HepG2 (cell line): ENCODE measurements at regions not wholly inside any gene's neighbourhood (a gene's known extent, or its start where the extent isn't known, plus 50 kb on each side); places are given as distances from the start of the nearest gene placed in this dataset.

ENCODE experiments used
- ATAC-seq: fragments of 200-7000 bp; cut with Tn5 transposase; 3 replicates; pipeline ENCODE4 v1.9.1; 2020; ENCODE audit warnings: mild to moderate bottlenecking, moderate library complexity
- BruUV-seq: library from RNA; stranded (reverse); fragments of 400-500 nt; replicated peaks from 2 replicates; lab custom pipeline; 2021; lab: Mats Ljungman, UMichigan
- CTCF ChIA-PET: fragments of 300-600 bp; formaldehyde crosslinking; extraction: SDS; loops from one replicate; lab custom pipeline; 2021; ENCODE audit warnings: low total read pairs, inconsistent platforms, low intra/inter-chr PET ratio; lab: Yijun Ruan, JAX
- POLR2A ChIA-PET: fragments of 350-600 bp; sonication (Branson Sonifier 250); formaldehyde crosslinking; loops from one replicate; lab custom pipeline; 2020; ENCODE audit warnings: antibody characterized with exemption, inconsistent platforms; lab: Yijun Ruan, JAX
- DNase-seq: peaks from one replicate; pipeline ENCODE4 v3.0.0-alpha.2; 2015; ENCODE audit warnings: low spot score
- FAIRE-seq: peaks from 3 replicates; lab custom pipeline; 2011; peaks lifted over from hg19 to GRCh38; lab: Jason Lieb, UNC
- H2AFZ ChIP-seq: one replicate; pipeline ENCODE4 v1.6.1; 2011; ENCODE audit warnings: low read length, inconsistent platforms
- H3K27ac ChIP-seq: fragments of 300-600 bp; 3 replicates; pipeline ENCODE4 v1.8.0; 2011; ENCODE audit warnings: mixed run types, mild to moderate bottlenecking, mixed read lengths, low read length, inconsistent platforms; ENCODE audit not compliant: insufficient read depth; ENCODE audit errors: extremely low read length
- H3K27me3 ChIP-seq, 2 experiments: fragments of 200-600 bp in 1 of 2; 2 replicates in 1 of 2; 3 replicates in 1 of 2; pipeline versions ENCODE4 v1.6.0 to v1.8.0; 2011; ENCODE audit warnings: low read length in 2 of 2, mild to moderate bottlenecking in 2 of 2, moderate library complexity in 2 of 2, inconsistent platforms in 1 of 2; ENCODE audit not compliant: insufficient read depth in 2 of 2, control insufficient read depth in 1 of 2
- H3K36me3 ChIP-seq, 2 experiments: fragments of 200-600 bp in 1 of 2; replicated peaks in 1 of 2; 2 replicates in 1 of 2; 3 replicates in 1 of 2; pipeline versions ENCODE4 v1.5.1 to v1.8.0; 2011; ENCODE audit warnings: low read length in 2 of 2, inconsistent platforms in 1 of 2; ENCODE audit not compliant: insufficient read depth in 2 of 2, control insufficient read depth in 1 of 2
- H3K4me1 ChIP-seq: 2 replicates; pipeline ENCODE4 v1.5.1; 2012; ENCODE audit warnings: low read length, inconsistent platforms; ENCODE audit not compliant: insufficient read depth
- H3K4me2 ChIP-seq: 2 replicates; pipeline ENCODE4 v1.6.0; 2011; ENCODE audit warnings: low read depth, low read length, inconsistent platforms
- H3K4me3 ChIP-seq, 3 experiments: fragments of 200-600 bp in 1 of 3; sonication (generic), shearing (Covaris generic) in 1 of 3; replicated peaks in 1 of 3; 2 replicates each; pipeline ENCODE4 v1.5.1; 2011 to 2016; ENCODE audit warnings: low read length in 3 of 3, inconsistent platforms in 2 of 3, low read depth in 2 of 3, mild to moderate bottlenecking in 2 of 3, control low read depth in 1 of 3, mixed read lengths in 1 of 3; ENCODE audit not compliant: insufficient read depth in 1 of 3
- H3K79me2 ChIP-seq: one replicate; pipeline ENCODE4 v1.6.1; 2011; ENCODE audit warnings: low read length, inconsistent platforms; ENCODE audit not compliant: insufficient read depth
- H3K9ac ChIP-seq: 2 replicates; pipeline ENCODE4 v1.6.0; 2011; ENCODE audit warnings: mild to moderate bottlenecking, low read depth, low read length, inconsistent platforms; ENCODE audit not compliant: insufficient read depth
- H3K9me3 ChIP-seq: 2 replicates; pipeline ENCODE4 v1.5.1; 2012; ENCODE audit warnings: mild to moderate bottlenecking, low read length
- H4K20me1 ChIP-seq: 2 replicates; pipeline ENCODE4 v1.6.0; 2011; ENCODE audit warnings: inconsistent platforms, mild to moderate bottlenecking, low read length, moderate library complexity; ENCODE audit not compliant: insufficient read depth
- CCAR2 ChIP-seq: fragments of 200-400 bp; formaldehyde crosslinking; optimal IDR thresholded peaks from 2 replicates; pipeline ENCODE3; 2018; ENCODE audit warnings: low read depth, mild to moderate bottlenecking, low read length, moderate library complexity
- GFI1 ChIP-seq: sonication (generic); formaldehyde crosslinking; IDR thresholded peaks from 2 replicates; pipeline ENCODE4 v1.5.0; 2020; ENCODE audit warnings: missing genetic modification reagents, mild to moderate bottlenecking, borderline replicate concordance
- ISX ChIP-seq: sonication (generic); formaldehyde crosslinking; conservative IDR thresholded peaks from 2 replicates; pipeline ENCODE4 v1.5.0; 2020; ENCODE audit warnings: missing genetic modification reagents
- SIX1 ChIP-seq: sonication (generic); formaldehyde crosslinking; IDR thresholded peaks from 2 replicates; pipeline ENCODE4 v1.4.0; 2020; ENCODE audit warnings: missing genetic modification reagents, borderline replicate concordance
- SMYD3 ChIP-seq: sonication (generic); formaldehyde crosslinking; IDR thresholded peaks from 2 replicates; pipeline ENCODE4 v1.8.1; 2023; ENCODE audit warnings: mild to moderate bottlenecking, missing genetic modification reagents
- YEATS4 ChIP-seq: sonication (generic); formaldehyde crosslinking; IDR thresholded peaks from 2 replicates; pipeline ENCODE4 v1.4.0; 2020; ENCODE audit warnings: missing genetic modification reagents, borderline replicate concordance
- ZFP90 ChIP-seq: sonication (generic); formaldehyde crosslinking; IDR thresholded peaks from 2 replicates; pipeline ENCODE4 v1.8.0; 2022; ENCODE audit warnings: missing genetic modification reagents, mild to moderate bottlenecking, inconsistent platforms, borderline replicate concordance
- ZNF225 ChIP-seq: sonication (generic); formaldehyde crosslinking; IDR thresholded peaks from 2 replicates; pipeline ENCODE4 v1.4.0; 2020; ENCODE audit warnings: mild to moderate bottlenecking, missing genetic modification reagents
- ZNF605 ChIP-seq: sonication (generic); formaldehyde crosslinking; IDR thresholded peaks from 2 replicates; pipeline ENCODE4 v1.8.0; 2022; ENCODE audit warnings: mild to moderate bottlenecking, missing genetic modification reagents
- ZNF660 ChIP-seq: sonication (generic); formaldehyde crosslinking; IDR thresholded peaks from 2 replicates; pipeline ENCODE4 v1.5.1; 2020; ENCODE audit warnings: mild to moderate bottlenecking, low read depth, missing genetic modification reagents, borderline replicate concordance
- ZNF772 ChIP-seq: sonication (generic); formaldehyde crosslinking; IDR thresholded peaks from 2 replicates; pipeline ENCODE4 v1.5.0; 2020; ENCODE audit warnings: mild to moderate bottlenecking, missing genetic modification reagents
- ZNF773 ChIP-seq: sonication (generic); formaldehyde crosslinking; IDR thresholded peaks from 2 replicates; pipeline ENCODE4 v1.4.0; 2020; ENCODE audit warnings: missing genetic modification reagents, borderline replicate concordance
- WGBS: methylation state at CpG from one replicate; pipeline ENCODE4 v1.1.6; 2017; ENCODE audit warnings: low lambda C conversion rate; 5-methylcytosine and 5-hydroxymethylcytosine counted together
- in situ Hi-C: cut with HindIII; loops from 2 replicates; pipeline ENCODE4 v1.10.0; 2017; ENCODE audit warnings: low pct_unique_long_range_greater_than_20kb; ENCODE audit not compliant: extremely low pct_ligation_motif_present
- intact Hi-C: fragments of 100-400 bp; cut with micrococcal nuclease; formaldehyde crosslinking; loops from one replicate; pipeline ENCODE4 v1.10.0; 2022; ENCODE audit not compliant: unreplicated experiment
- TF ChIP-seq, protein P1 (sequence below): sonication (generic); formaldehyde crosslinking; IDR thresholded peaks from 2 replicates; pipeline ENCODE4 v1.9.0; 2021; ENCODE audit warnings: mild to moderate bottlenecking, missing genetic modification reagents
- TF ChIP-seq, protein P2 (sequence below): sonication (generic); formaldehyde crosslinking; IDR thresholded peaks from 2 replicates; pipeline ENCODE4 v1.5.0; 2020; ENCODE audit warnings: missing genetic modification reagents
- TF ChIP-seq, protein P3 (sequence below): sonication (generic); formaldehyde crosslinking; IDR thresholded peaks from 2 replicates; pipeline ENCODE4 v1.4.0; 2020; ENCODE audit warnings: missing genetic modification reagents

DNA sequence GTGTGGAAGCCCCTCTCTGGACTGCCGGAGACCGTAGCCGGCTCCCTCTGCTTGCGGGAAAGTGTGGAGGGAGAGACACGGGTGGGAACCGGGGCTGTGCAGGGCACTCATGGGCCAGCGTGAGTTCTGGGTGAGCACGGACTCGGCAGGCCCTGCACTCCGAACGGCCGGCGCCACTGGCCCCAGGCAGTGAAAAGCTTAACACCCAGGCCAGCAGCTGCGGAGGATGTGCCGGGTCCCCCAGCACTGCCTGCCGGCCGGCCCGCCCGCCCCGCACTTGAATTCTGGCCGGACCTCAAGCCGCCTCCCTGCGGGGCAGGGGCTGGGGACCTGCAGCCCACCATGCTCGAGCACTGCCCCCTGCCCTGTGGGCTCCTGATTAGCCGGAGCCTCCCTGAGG is 147.0 kb downstream of the FGF9 start:
- in situ Hi-C loops = no loop called here
- intact Hi-C loops = no loop called here
- H3K36me3 ChIP-seq = no peaks in the 10 kb centered on the region
- no peak overlapping the region for H3K9ac ChIP-seq
- no peak overlapping the region for H2AFZ ChIP-seq
- no TSS peak for BruUV-seq
- CTCF ChIA-PET = no interaction called here
- H3K4me3 ChIP-seq = no peak overlapping the region
- no peaks in the 10 kb centered on the region for H4K20me1 ChIP-seq
- H3K79me2 ChIP-seq = no peaks in the 10 kb centered on the region
- no peak for FAIRE-seq
- POLR2A ChIA-PET = no interaction called here
- ATAC-seq = no peak
- no peaks in the 10 kb centered on the region for H3K9me3 ChIP-seq
- H3K4me2 ChIP-seq = no peak overlapping the region
- peaks cover 0 to 12% of the 10 kb centered on the region in 2 experiments; a peak in 2 of 5 replicates for H3K27me3 ChIP-seq
- peaks cover 41% of the 10 kb centered on the region for H3K4me1 ChIP-seq
- no peak for TF ChIP-seq GFI1
- no peak for TF ChIP-seq ZNF225 (CRISPR knock-in tag)
- no peak for TF ChIP-seq ZNF773
- TF ChIP-seq, protein P1, sequence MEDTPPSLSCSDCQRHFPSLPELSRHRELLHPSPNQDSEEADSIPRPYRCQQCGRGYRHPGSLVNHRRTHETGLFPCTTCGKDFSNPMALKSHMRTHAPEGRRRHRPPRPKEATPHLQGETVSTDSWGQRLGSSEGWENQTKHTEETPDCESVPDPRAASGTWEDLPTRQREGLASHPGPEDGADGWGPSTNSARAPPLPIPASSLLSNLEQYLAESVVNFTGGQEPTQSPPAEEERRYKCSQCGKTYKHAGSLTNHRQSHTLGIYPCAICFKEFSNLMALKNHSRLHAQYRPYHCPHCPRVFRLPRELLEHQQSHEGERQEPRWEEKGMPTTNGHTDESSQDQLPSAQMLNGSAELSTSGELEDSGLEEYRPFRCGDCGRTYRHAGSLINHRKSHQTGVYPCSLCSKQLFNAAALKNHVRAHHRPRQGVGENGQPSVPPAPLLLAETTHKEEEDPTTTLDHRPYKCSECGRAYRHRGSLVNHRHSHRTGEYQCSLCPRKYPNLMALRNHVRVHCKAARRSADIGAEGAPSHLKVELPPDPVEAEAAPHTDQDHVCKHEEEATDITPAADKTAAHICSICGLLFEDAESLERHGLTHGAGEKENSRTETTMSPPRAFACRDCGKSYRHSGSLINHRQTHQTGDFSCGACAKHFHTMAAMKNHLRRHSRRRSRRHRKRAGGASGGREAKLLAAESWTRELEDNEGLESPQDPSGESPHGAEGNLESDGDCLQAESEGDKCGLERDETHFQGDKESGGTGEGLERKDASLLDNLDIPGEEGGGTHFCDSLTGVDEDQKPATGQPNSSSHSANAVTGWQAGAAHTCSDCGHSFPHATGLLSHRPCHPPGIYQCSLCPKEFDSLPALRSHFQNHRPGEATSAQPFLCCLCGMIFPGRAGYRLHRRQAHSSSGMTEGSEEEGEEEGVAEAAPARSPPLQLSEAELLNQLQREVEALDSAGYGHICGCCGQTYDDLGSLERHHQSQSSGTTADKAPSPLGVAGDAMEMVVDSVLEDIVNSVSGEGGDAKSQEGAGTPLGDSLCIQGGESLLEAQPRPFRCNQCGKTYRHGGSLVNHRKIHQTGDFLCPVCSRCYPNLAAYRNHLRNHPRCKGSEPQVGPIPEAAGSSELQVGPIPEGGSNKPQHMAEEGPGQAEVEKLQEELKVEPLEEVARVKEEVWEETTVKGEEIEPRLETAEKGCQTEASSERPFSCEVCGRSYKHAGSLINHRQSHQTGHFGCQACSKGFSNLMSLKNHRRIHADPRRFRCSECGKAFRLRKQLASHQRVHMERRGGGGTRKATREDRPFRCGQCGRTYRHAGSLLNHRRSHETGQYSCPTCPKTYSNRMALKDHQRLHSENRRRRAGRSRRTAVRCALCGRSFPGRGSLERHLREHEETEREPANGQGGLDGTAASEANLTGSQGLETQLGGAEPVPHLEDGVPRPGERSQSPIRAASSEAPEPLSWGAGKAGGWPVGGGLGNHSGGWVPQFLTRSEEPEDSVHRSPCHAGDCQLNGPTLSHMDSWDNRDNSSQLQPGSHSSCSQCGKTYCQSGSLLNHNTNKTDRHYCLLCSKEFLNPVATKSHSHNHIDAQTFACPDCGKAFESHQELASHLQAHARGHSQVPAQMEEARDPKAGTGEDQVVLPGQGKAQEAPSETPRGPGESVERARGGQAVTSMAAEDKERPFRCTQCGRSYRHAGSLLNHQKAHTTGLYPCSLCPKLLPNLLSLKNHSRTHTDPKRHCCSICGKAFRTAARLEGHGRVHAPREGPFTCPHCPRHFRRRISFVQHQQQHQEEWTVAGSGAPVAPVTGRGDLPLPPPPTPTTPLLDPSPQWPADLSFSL = no peak
- no peak for TF ChIP-seq SIX1 (CRISPR knock-in tag)
- TF ChIP-seq, protein P2, sequence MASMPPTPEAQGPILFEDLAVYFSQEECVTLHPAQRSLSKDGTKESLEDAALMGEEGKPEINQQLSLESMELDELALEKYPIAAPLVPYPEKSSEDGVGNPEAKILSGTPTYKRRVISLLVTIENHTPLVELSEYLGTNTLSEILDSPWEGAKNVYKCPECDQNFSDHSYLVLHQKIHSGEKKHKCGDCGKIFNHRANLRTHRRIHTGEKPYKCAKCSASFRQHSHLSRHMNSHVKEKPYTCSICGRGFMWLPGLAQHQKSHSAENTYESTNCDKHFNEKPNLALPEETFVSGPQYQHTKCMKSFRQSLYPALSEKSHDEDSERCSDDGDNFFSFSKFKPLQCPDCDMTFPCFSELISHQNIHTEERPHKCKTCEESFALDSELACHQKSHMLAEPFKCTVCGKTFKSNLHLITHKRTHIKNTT (CRISPR knock-in tag) = no peak
- no peak for TF ChIP-seq ISX (CRISPR knock-in tag)
- TF ChIP-seq ZFP90 (CRISPR knock-in tag) = no peak
- no peak for TF ChIP-seq ZNF772
- no peak for TF ChIP-seq ZNF605 (CRISPR knock-in tag)
- TF ChIP-seq YEATS4 (CRISPR knock-in tag) = no peak
- TF ChIP-seq ZNF660 (CRISPR knock-in tag) = no peak
- TF ChIP-seq, protein P3, sequence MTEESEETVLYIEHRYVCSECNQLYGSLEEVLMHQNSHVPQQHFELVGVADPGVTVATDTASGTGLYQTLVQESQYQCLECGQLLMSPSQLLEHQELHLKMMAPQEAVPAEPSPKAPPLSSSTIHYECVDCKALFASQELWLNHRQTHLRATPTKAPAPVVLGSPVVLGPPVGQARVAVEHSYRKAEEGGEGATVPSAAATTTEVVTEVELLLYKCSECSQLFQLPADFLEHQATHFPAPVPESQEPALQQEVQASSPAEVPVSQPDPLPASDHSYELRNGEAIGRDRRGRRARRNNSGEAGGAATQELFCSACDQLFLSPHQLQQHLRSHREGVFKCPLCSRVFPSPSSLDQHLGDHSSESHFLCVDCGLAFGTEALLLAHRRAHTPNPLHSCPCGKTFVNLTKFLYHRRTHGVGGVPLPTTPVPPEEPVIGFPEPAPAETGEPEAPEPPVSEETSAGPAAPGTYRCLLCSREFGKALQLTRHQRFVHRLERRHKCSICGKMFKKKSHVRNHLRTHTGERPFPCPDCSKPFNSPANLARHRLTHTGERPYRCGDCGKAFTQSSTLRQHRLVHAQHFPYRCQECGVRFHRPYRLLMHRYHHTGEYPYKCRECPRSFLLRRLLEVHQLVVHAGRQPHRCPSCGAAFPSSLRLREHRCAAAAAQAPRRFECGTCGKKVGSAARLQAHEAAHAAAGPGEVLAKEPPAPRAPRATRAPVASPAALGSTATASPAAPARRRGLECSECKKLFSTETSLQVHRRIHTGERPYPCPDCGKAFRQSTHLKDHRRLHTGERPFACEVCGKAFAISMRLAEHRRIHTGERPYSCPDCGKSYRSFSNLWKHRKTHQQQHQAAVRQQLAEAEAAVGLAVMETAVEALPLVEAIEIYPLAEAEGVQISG (CRISPR knock-in tag) = no peak
- no peak for TF ChIP-seq CCAR2
- no peak for TF ChIP-seq SMYD3 (CRISPR knock-in tag)
- TF ChIP-seq, all 625 proteins: peak for 0
- no peak for DNase-seq
- 83% methylated on average over 13 of the region's 25 CpGs for WGBS
- no peak overlapping the region for H3K27ac ChIP-seq
